Astrocyte of the spinal cord (primary cell): ENCODE measurements at regions not wholly inside any gene's neighbourhood (a gene's known extent, or its start where the extent isn't known, plus 50 kb on each side); places are given as distances from the start of the nearest gene placed in this dataset.

ENCODE experiments used
- DNase-seq: peaks from one replicate; pipeline ENCODE4 v3.0.0; 2011; ENCODE audit warnings: low read depth, low spot score
- H3K4me3 ChIP-seq: 2 replicates; pipeline ENCODE4 v1.5.1; 2011; ENCODE audit warnings: low read depth, mild to moderate bottlenecking, low read length, moderate library complexity
- CTCF ChIP-seq: IDR thresholded peaks from 2 replicates; pipeline ENCODE4 v1.5.1; 2012; ENCODE audit warnings: low read depth, mild to moderate bottlenecking, low read length, inconsistent platforms
- in situ Hi-C: cut with HindIII; loops from 2 replicates; pipeline ENCODE4 v1.10.0; 2017; ENCODE audit warnings: low sequenced_read_pairs

GRCh38 chr15:77762747-77763355, 130.1 kb upstream of the LINGO1 start:
- in situ Hi-C loops, result no loop called here
- H3K4me3 ChIP-seq, result no peak overlapping the region
- no peak for TF ChIP-seq CTCF
- DNase-seq, result no peak

GRCh38 chr15:77759896-77760592, 127.3 kb upstream of the LINGO1 start:
- DNase-seq, result no peak

GRCh38 chr15:77753939-77754338, 121.2 kb upstream of the LINGO1 start:
- in situ Hi-C loops, result no loop called here
- DNase-seq, result no peak
- no peak for TF ChIP-seq CTCF
- H3K4me3 ChIP-seq, result no peak overlapping the region

More at GRCh38 chr15:77759896-77760592, 127.3 kb upstream of the LINGO1 start:
- no peak overlapping the region for H3K4me3 ChIP-seq
- TF ChIP-seq CTCF, result no peak
- in situ Hi-C loops, result no loop called here

GRCh38 chr15:77753281-77753873, 120.7 kb upstream of the LINGO1 start:
- TF ChIP-seq CTCF, result no peak
- DNase-seq, result peak; percentile 23
- no peak overlapping the region for H3K4me3 ChIP-seq
- in situ Hi-C loops, result no loop called here

GRCh38 chr15:77749998-77750540, 117.4 kb upstream of the LINGO1 start:
- TF ChIP-seq CTCF, result no peak
- no peak overlapping the region for H3K4me3 ChIP-seq
- in situ Hi-C loops, result no loop called here
- no peak for DNase-seq

GRCh38 chr15:77749236-77749997, 116.7 kb upstream of the LINGO1 start:
- no peak for TF ChIP-seq CTCF
- in situ Hi-C loops, result no loop called here

More at GRCh38 chr15:77749236-77749997, 116.7 kb upstream of the LINGO1 start:
- no peak for DNase-seq
- no peak overlapping the region for H3K4me3 ChIP-seq
